Stomach (tissue), 8 donors: ENCODE measurements at regions not wholly inside any gene's neighbourhood (a gene's known extent, or its start where the extent isn't known, plus 50 kb on each side); places are given as distances from the start of the nearest gene placed in this dataset.

Source experiments
- DNase-seq, 2 donors: peaks; one replicate each; pipeline versions ENCODE4 v3.0.0 to v3.0.0-alpha.2; 2013 to 2019
- H3K27ac ChIP-seq, 5 donors: fragments of 200-600 bp in 4 of 5; sonication (generic) in 4 of 5; one replicate each; pipeline ENCODE4 v1.5.1; 2013 to 2019; ENCODE audit warnings: mild to moderate bottlenecking in 1 of 5, moderate library complexity in 1 of 5
- H3K27me3 ChIP-seq, 3 donors: fragments of 200-600 bp; sonication (generic); one replicate each; pipeline ENCODE4 v1.5.1; 2017 to 2019; ENCODE audit warnings: mixed run types in 1 of 3
- H3K36me3 ChIP-seq, 4 donors: fragments of 200-600 bp; sonication (generic); 1 replicate in 3 of 4; 2 replicates in 1 of 4; pipeline ENCODE4 v1.5.1; 2016 to 2019
- H3K4me1 ChIP-seq, 4 donors: fragments of 200-600 bp; sonication (generic); one replicate each; pipeline ENCODE4 v1.5.1; 2016 to 2019
- H3K4me3 ChIP-seq, 4 donors: fragments of 200-600 bp; sonication (generic) in 3 of 4; one replicate each; pipeline ENCODE4 v1.5.1; 2016 to 2019; ENCODE audit warnings: mild to moderate bottlenecking in 1 of 4
- H3K9me3 ChIP-seq, 4 donors: fragments of 200-600 bp; sonication (generic); one replicate each; pipeline ENCODE4 v1.5.1; 2016 to 2019
- CTCF ChIP-seq, 7 experiments: fragments of 450-650 bp in 4 of 7; fragments of 200-600 bp in 3 of 7; sonication (generic) in 3 of 7; IDR thresholded peaks; one replicate each; pipeline ENCODE4 v1.5.1; 2016 to 2019; ENCODE audit warnings: antibody characterized with exemption in 7 of 7, control low read depth in 2 of 7, mild to moderate bottlenecking in 1 of 7
- EP300 ChIP-seq: sonication (generic); formaldehyde crosslinking; IDR thresholded peaks from one replicate; pipeline ENCODE4 v1.6.1; 2017; ENCODE audit warnings: antibody characterized with exemption
- POLR2A ChIP-seq, 4 donors: fragments of 450-650 bp; IDR thresholded peaks; one replicate each; pipeline ENCODE4 v1.6.1; 2016; ENCODE audit warnings: antibody characterized with exemption in 4 of 4, control low read depth in 2 of 4, mild to moderate bottlenecking in 1 of 4, moderate library complexity in 1 of 4
- POLR2AphosphoS5 ChIP-seq, 3 donors: sonication (generic); formaldehyde crosslinking; IDR thresholded peaks; one replicate each; pipeline ENCODE4 v1.6.1; 2016; ENCODE audit warnings: antibody characterized with exemption in 3 of 3
- WGBS, 5 donors: extraction: QIAGEN DNeasy Blood & Tissue Kit in 3 of 5; methylation state at CpG; one replicate each; pipeline versions ENCODE4 v1.1.5 to v1.1.7; 2013 to 2018; 5-methylcytosine and 5-hydroxymethylcytosine counted together
- intact Hi-C: fragments of 100-400 bp; cut with DNase I; formaldehyde crosslinking; loops from one replicate; pipeline ENCODE4 v1.15.1; 2023; ENCODE audit warnings: low total_unique reads
- donor health status: healthy with polysubstance abuse.
- donor health status: Bipolar disorder and iron deficiency.
- donor health status: healthy.

GRCh38 chr13:82848766-82849165, 1033.5 kb downstream of the SLITRK1 start:
- no peak for TF ChIP-seq POLR2A (IDR thresholded peaks at IDR 0.05)
- TF ChIP-seq CTCF (IDR thresholded peaks at IDR 0.05) = no peak
- TF ChIP-seq EP300 = no peak
- TF ChIP-seq POLR2AphosphoS5 (IDR thresholded peaks at IDR 0.05) = no peak
- intact Hi-C loops = no loop called here
- H3K4me3 ChIP-seq = no peak overlapping the region
- H3K36me3 ChIP-seq = no peaks in the 10 kb centered on the region
- DNase-seq = no peak
- H3K27me3 ChIP-seq = no peaks in the 10 kb centered on the region
- H3K27ac ChIP-seq = no peak overlapping the region
- H3K9me3 ChIP-seq = peaks cover 0 to 12% (median 0%) of the 10 kb centered on the region in 4 donors
- WGBS, 5 donors = 76 to 86% (median 85%) methylated on average over 1 of the region's 1 CpG
- H3K4me1 ChIP-seq = no peaks in the 10 kb centered on the region

GRCh38 chr13:82847595-82847994, 1034.7 kb downstream of the SLITRK1 start:
- 52 to 64% (median 59%) methylated on average over 3 of the region's 3 CpGs for WGBS, 5 donors
- no peak overlapping the region for H3K4me3 ChIP-seq
- intact Hi-C loops = no loop called here
- DNase-seq = no peak
- TF ChIP-seq POLR2A (IDR thresholded peaks at IDR 0.05) (no peak), EP300 (no peak), CTCF (IDR thresholded peaks at IDR 0.05) (no peak), POLR2AphosphoS5 (IDR thresholded peaks at IDR 0.05) (no peak)
- no peaks in the 10 kb centered on the region for H3K36me3 ChIP-seq
- no peaks in the 10 kb centered on the region for H3K4me1 ChIP-seq
- H3K27me3 ChIP-seq = no peaks in the 10 kb centered on the region
- peaks cover 0 to 12% (median 0%) of the 10 kb centered on the region in 4 donors for H3K9me3 ChIP-seq
- H3K27ac ChIP-seq = no peak overlapping the region

GRCh38 chr13:82833923-82834322, 1048.4 kb downstream of the SLITRK1 start:
- WGBS, 5 donors = 49 to 76% (median 60%) methylated on average over 3 of the region's 3 CpGs
- intact Hi-C loops = no loop called here
- no peaks in the 10 kb centered on the region for H3K4me1 ChIP-seq
- no peak overlapping the region for H3K27ac ChIP-seq
- no peaks in the 10 kb centered on the region for H3K27me3 ChIP-seq
- DNase-seq = peak in 1 of 2 donors; percentile 17
- H3K36me3 ChIP-seq = no peaks in the 10 kb centered on the region
- TF ChIP-seq POLR2A (IDR thresholded peaks at IDR 0.05) = no peak
- H3K4me3 ChIP-seq = no peak overlapping the region
- H3K9me3 ChIP-seq = peaks cover 0 to 11% (median 0%) of the 10 kb centered on the region in 4 donors

GRCh38 chr13:82829040-82829439, 1053.2 kb downstream of the SLITRK1 start:
- TF ChIP-seq CTCF (IDR thresholded peaks at IDR 0.05) (no peak), POLR2AphosphoS5 (IDR thresholded peaks at IDR 0.05) (no peak), EP300 (no peak), POLR2A (IDR thresholded peaks at IDR 0.05) (no peak)
- intact Hi-C loops = no loop called here
- H3K27me3 ChIP-seq = no peaks in the 10 kb centered on the region
- H3K27ac ChIP-seq = no peak overlapping the region
- peaks cover 0 to 8% (median 0%) of the 10 kb centered on the region in 4 donors for H3K9me3 ChIP-seq
- H3K36me3 ChIP-seq = no peaks in the 10 kb centered on the region
- 89 to 100% (median 97%) methylated on average over 1 of the region's 1 CpG for WGBS, 5 donors
- no peak for DNase-seq
- H3K4me3 ChIP-seq = no peak overlapping the region
- H3K4me1 ChIP-seq = no peaks in the 10 kb centered on the region

GRCh38 chr13:82827724-82828123, 1054.5 kb downstream of the SLITRK1 start:
- Histone ChIP-seq H3K36me3 (no peaks in the 10 kb centered on the region), H3K9me3 (peaks cover 0 to 14% (median 0%) of the 10 kb centered on the region in 4 donors), H3K27ac (no peak overlapping the region), H3K4me3 (no peak overlapping the region), H3K4me1 (no peaks in the 10 kb centered on the region), H3K27me3 (no peaks in the 10 kb centered on the region)
- TF ChIP-seq EP300 (no peak), POLR2A (IDR thresholded peaks at IDR 0.05) (no peak), POLR2AphosphoS5 (IDR thresholded peaks at IDR 0.05) (no peak), CTCF (IDR thresholded peaks at IDR 0.05) (no peak)
- intact Hi-C loops = no loop called here
- DNase-seq = no peak
